ENCODE measurements at regions not wholly inside any gene's neighbourhood (a gene's known extent, or its start where the extent isn't known, plus 50 kb on each side); places are given as distances from the start of the nearest gene placed in this dataset.

DNA sequence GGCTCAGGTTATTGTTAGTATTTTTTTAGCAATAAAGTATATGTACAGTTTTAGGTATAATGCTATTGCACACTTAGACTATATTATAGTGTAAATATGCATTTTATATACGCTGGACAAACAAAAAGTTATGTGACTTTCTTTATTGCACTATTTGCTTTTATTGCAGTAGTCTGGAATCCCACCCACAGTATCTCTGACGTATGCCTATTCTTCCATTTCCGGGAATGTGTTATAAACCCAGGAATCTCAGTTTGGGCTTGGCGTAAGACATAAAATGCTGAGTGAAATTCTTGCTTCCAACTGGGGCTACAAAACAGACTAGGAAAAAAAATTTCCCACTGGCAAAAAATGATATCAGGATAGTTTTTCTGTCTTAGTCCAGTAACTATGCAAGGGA is 119.1 kb downstream of the HTR1A start:
- TF ChIP-seq FOXP1 (CRISPR knock-in tag; IDR thresholded peaks at IDR 0.05): no peak
- no peak for TF ChIP-seq CREB1 (IDR thresholded peaks at IDR 0.05)
- TF ChIP-seq CREB1 (CRISPR knock-in tag; IDR thresholded peaks at IDR 0.05): no peak
- no peak for TF ChIP-seq BRCA1 (IDR thresholded peaks at IDR 0.05)
- TF ChIP-seq BRCA1 (CRISPR knock-in tag; IDR thresholded peaks at IDR 0.05): no peak
- TF ChIP-seq, protein P1, sequence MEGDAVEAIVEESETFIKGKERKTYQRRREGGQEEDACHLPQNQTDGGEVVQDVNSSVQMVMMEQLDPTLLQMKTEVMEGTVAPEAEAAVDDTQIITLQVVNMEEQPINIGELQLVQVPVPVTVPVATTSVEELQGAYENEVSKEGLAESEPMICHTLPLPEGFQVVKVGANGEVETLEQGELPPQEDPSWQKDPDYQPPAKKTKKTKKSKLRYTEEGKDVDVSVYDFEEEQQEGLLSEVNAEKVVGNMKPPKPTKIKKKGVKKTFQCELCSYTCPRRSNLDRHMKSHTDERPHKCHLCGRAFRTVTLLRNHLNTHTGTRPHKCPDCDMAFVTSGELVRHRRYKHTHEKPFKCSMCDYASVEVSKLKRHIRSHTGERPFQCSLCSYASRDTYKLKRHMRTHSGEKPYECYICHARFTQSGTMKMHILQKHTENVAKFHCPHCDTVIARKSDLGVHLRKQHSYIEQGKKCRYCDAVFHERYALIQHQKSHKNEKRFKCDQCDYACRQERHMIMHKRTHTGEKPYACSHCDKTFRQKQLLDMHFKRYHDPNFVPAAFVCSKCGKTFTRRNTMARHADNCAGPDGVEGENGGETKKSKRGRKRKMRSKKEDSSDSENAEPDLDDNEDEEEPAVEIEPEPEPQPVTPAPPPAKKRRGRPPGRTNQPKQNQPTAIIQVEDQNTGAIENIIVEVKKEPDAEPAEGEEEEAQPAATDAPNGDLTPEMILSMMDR (IDR thresholded peaks at IDR 0.05 in 2 of 3, conservative IDR thresholded peaks at IDR 0.05 in 1 of 3; ENCODE audit: insufficient read depth in 2 of 3, low read depth in 1 of 3, low read length in 3 of 3): no peak

Data from K562 (cell line).